HG02870 (cell line): ENCODE measurements at regions not wholly inside any gene's neighbourhood (a gene's known extent, or its start where the extent isn't known, plus 50 kb on each side); places are given as distances from the start of the nearest gene placed in this dataset.
A peak's percentile ranks its signal among the peaks of the same experiment; 100 is the strongest.
"Not testable (repeated sequence)": the region's sequence is repeated elsewhere in the genome, so short reads cannot be mapped to it uniquely, and the experiment has no call there.

Experiments
- ATAC-seq: cut with Tn5 transposase; IDR thresholded peaks from one replicate; pipeline ENCODE4 v1.9.1; 2021; ENCODE audit warnings: mild to moderate bottlenecking, moderate library complexity; ENCODE audit not compliant: unreplicated experiment

DNA sequence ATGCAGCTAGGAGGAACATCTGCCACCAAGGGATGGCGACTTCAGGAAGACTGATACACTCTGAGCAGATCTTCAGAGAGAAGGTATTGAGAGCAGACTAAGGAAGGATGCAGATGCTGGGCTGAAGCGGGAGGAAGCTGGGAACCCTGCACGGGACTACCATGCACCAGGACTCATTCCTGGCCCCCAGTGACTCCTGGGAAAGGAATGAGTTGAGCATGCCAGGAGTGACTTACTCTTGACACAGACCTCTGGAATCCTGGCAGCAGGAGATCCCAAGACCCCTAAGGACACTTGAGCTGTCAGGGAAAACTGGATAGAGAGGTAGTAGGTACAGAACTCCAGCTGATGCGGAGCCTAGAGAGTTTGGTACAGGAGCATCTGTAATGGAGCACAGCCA lies 336.1 kb downstream of the RPS29 start:
- ATAC-seq, result no peak

GRCh38 chr14:49249022-49249421 lies 337.2 kb downstream of the RPS29 start:
- peak; percentile 50 for ATAC-seq

- ATAC-seq, result not testable (repeated sequence)
These were observed 342.4 kb downstream of the RPS29 start for GRCh38 chr14:49243777-49244176.

DNA sequence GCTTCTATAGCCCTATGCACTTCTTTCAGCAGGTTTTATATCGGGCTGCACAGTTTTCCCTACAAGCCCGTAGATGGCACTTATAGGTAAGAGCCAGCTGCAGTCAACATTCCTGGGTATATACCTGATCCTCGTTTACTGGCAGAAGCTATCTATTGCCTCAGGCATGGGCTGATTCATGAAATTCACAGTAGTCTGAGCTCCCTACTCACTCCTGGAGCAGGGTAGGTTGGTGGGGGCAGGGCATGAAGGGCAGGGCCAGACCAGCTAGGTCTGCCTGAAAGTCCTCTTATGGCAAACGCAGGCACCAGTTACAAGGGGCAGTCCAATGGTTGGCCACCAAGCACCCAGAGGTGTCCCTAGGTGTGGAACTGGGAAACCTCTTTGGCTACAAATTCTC lies 345.8 kb downstream of the RPS29 start:
- ATAC-seq, result no peak

- ATAC-seq, result no peak
These were observed 357.6 kb downstream of the RPS29 start for GRCh38 chr14:49228552-49228951.

- no peak for ATAC-seq
These were observed 364.9 kb downstream of the RPS29 start for GRCh38 chr14:49221316-49221715.

DNA sequence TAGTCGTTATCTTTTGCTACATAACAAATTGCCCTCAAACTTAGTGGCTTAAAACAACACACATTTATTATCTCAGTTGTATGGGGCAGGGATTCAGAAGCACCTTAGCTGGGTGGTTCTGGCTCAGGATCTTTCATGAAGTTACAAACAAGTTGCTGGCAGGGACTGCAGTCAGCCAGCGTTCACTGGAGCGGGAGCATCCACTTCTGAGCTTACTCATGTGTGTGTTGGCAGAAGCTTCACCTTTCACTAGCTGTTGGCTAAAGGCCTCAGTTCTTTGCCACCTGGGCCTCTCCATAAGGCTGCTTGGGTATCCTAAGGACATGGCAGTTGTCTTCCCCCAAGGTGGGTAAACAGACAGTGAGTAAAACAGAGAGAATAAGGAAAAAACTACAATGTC lies 365.7 kb downstream of the RPS29 start:
- ATAC-seq, result no peak

DNA sequence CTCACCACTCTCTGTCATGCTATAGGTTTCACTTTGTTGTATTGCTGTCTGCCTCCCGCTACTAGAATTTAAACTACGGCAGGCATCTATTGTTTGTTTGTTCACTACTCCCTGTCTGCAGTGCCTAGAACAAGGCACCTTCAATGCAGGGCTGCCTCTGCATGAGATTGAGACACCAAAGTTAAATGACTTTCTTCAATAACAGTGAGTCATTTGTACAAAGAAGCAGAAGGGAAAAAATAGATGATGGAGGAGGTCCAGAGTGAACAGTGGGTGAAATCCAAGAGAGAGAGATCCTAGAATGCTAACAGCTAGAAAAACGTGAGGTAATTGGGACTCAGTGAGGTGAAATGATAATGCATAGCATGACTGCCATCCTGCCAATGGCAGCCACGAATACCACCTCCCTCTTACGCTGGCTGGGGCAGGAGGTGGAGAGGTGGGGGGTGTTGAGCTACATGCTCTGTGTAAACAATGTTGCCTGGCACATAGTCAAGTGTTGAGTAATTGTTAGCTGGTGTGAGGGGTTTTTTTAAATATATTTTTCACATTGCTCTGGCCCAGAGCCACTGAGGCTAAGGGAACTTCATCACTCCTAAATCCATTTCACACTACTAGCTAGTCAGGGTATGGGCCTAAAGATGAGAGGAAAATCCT lies 367.6 kb downstream of the RPS29 start:
- no peak for ATAC-seq

- no peak for ATAC-seq
These were observed 373.5 kb downstream of the RPS29 start for GRCh38 chr14:49212721-49213120.

GRCh38 chr14:49209416-49209815 lies 376.8 kb downstream of the RPS29 start:
- no peak for ATAC-seq

GRCh38 chr14:49206828-49207227 lies 379.4 kb downstream of the RPS29 start:
- ATAC-seq, result no peak

GRCh38 chr14:49203676-49204075 lies 382.5 kb downstream of the RPS29 start:
- no peak for ATAC-seq

- no peak for ATAC-seq
These were observed 387.0 kb downstream of the RPS29 start for GRCh38 chr14:49199159-49199558.

GRCh38 chr14:49196327-49196726 lies 389.9 kb downstream of the RPS29 start:
- peak; percentile 36 for ATAC-seq

DNA sequence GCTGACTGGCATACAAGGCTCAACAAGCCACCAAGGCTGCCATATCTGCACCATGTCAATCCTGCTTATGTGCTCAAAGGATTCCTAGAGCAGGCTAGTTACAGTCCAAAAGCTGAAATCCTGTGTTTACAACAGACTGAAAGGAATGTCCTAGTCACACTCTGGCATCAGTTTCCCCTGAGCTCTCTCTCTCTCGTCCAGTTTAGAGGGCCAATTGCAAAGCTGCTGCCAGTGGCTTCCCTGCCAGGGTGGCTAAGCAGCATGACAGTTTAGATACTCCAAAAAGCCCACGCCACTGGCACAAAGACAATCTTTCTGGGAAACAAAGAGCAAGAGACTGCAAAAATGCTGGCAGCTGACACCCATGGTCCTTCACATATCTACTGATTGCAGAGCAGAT lies 392.1 kb downstream of the RPS29 start:
- no peak for ATAC-seq

- ATAC-seq, result peak; percentile 96
These were observed 392.7 kb downstream of the RPS29 start for GRCh38 chr14:49193332-49194065.

DNA sequence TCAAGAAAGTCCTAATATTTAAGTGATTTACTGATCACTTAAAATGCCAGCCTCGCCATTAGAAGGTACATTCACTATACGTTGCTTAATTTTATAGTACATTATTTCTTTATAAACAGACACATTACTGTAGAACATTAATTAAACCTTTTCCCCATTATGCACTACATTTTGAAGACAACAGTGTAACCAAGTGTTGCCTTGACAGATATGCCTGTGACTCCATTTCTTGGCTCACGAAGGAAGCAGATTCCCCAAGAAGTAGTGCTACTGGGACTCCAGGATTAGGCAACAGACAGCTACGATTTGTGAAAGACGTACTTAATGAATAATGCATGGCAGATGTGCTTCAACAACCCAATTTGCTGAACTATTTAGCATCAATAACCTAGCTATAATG lies 394.8 kb downstream of the RPS29 start:
- no peak for ATAC-seq

DNA sequence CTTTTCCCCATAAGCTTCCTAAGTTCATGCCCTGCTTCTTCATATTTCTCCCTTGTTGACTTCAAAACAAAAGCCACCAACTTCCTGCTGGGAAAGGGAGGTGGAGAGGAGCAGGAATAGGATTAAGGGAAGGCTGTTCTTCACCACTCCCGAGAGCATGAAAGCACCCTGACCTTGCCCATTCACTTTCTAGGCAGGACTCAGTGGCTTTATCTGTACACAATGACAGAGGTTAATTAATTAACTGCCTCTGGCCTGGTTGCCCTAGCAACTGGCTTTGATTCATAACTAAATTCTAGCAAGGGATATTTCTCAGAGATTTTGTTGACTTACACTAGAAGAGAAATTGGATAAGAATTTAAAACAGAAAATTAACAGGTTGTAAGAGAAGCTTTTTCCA lies 396.8 kb downstream of the RPS29 start:
- ATAC-seq, result no peak

GRCh38 chr14:49187799-49188198 lies 398.4 kb downstream of the RPS29 start:
- ATAC-seq, result no peak

GRCh38 chr14:49173765-49174373 lies 412.3 kb downstream of the RPS29 start:
- peak; percentile 100 for ATAC-seq

GRCh38 chr14:49164074-49164473 lies 422.1 kb downstream of the RPS29 start:
- no peak for ATAC-seq

- ATAC-seq, result no peak
These were observed 425.2 kb downstream of the RPS29 start for GRCh38 chr14:49160983-49161382.
